ENCODE measurements at regions not wholly inside any gene's neighbourhood (a gene's known extent, or its start where the extent isn't known, plus 50 kb on each side); places are given as distances from the start of the nearest gene placed in this dataset.

- DNase-seq: peak; percentile 88
- Histone ChIP-seq H3K4me3 (ENCODE audit: low read depth, low read length) (peak overlapping the region; percentile 37), H3K9me3 (ENCODE audit: severe bottlenecking) (peaks cover 7% of the 10 kb centered on the region)
Measured at GRCh38 chr12:67441736-67442346, 172.7 kb downstream of the CAND1 start.

DNA sequence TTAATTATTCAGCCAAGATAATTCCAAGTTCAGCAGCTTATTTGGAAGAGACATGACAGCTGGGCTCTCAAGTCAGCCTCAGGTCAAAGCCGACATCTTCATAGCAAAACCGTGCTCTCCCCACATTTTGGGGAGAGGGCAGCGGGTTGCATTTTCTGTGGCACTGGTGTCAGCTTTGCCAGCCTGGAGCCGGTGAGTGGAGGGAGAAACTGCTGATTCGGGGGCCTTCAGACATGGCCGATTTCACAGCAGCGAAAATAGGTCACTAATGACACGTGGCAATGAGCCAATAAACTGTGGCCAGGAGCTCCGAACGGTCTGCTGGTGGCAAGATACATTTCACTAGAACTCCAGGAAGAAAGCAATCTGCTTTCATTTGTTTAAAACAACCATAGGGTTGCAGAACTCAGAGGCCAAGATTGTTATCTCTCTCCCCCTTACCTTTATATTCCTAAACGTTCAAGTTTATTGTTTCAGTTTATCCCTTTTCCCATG, 173.2 kb downstream of the CAND1 start:
- no peak for TF ChIP-seq CTCF (IDR thresholded peaks at IDR 0.05; ENCODE audit: low read depth, low read length)
- Histone ChIP-seq H3K27me3 (ENCODE audit: insufficient read depth, low read depth, severe bottlenecking) (no peaks in the 10 kb centered on the region), H3K27ac (peak overlapping the region; percentile 82), H3K4me3 (ENCODE audit: low read depth, low read length) (peak overlapping the region; percentile 37), H3K36me3 (no peaks in the 10 kb centered on the region), H3K9me3 (ENCODE audit: severe bottlenecking) (peaks cover 7% of the 10 kb centered on the region)
- peak; percentile 58 for DNase-seq

More at GRCh38 chr12:67441736-67442346, 172.7 kb downstream of the CAND1 start:
- TF ChIP-seq CTCF (IDR thresholded peaks at IDR 0.05; ENCODE audit: low read depth, low read length): peak; percentile 82
- no peaks in the 10 kb centered on the region for H3K36me3 ChIP-seq
- H3K27ac ChIP-seq: peak overlapping the region; percentile 82
- no peaks in the 10 kb centered on the region for H3K27me3 ChIP-seq (ENCODE audit: insufficient read depth, low read depth, severe bottlenecking)

- TF ChIP-seq CTCF (IDR thresholded peaks at IDR 0.05; ENCODE audit: low read depth, low read length): no peak
- no peaks in the 10 kb centered on the region for H3K36me3 ChIP-seq
- no peaks in the 10 kb centered on the region for H3K27me3 ChIP-seq (ENCODE audit: insufficient read depth, low read depth, severe bottlenecking)
- peak overlapping the region; percentile 82 for H3K27ac ChIP-seq
- no peak overlapping the region for H3K4me3 ChIP-seq (ENCODE audit: low read depth, low read length)
- no peak for DNase-seq
- peaks cover 7% of the 10 kb centered on the region for H3K9me3 ChIP-seq (ENCODE audit: severe bottlenecking)
Measured at GRCh38 chr12:67442896-67443295, 173.7 kb downstream of the CAND1 start.

DNA sequence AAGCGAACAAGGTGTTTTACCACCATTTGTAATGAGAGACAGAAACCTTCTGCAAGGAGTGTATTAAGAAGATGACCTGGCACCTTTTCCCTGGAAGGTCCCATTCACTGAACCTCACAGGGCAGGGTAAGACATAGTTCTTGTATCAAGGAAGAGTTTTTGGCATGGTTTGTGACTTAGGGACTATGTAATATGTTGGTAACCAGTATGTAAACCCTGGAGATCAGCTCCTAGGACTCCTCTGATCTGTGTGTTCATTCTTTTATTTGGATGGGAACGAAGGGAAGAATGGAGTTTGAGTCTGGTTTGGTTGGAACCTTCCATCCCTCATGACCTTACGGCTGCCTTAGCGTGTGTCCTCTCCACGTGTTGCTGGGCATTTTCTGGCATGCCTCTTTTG, 175.4 kb downstream of the CAND1 start:
- TF ChIP-seq CTCF (IDR thresholded peaks at IDR 0.05; ENCODE audit: low read depth, low read length): no peak
- DNase-seq: no peak
- no peak overlapping the region for H3K27ac ChIP-seq
- no peaks in the 10 kb centered on the region for H3K36me3 ChIP-seq
- H3K4me3 ChIP-seq (ENCODE audit: low read depth, low read length): no peak overlapping the region
- peaks cover 7% of the 10 kb centered on the region for H3K9me3 ChIP-seq (ENCODE audit: severe bottlenecking)
- H3K27me3 ChIP-seq (ENCODE audit: insufficient read depth, low read depth, severe bottlenecking): no peaks in the 10 kb centered on the region

GRCh38 chr12:67446716-67447115, 177.6 kb downstream of the CAND1 start:
- Histone ChIP-seq H3K27ac (peak overlapping the region; percentile 11), H3K27me3 (ENCODE audit: insufficient read depth, low read depth, severe bottlenecking) (no peaks in the 10 kb centered on the region), H3K4me3 (ENCODE audit: low read depth, low read length) (no peak overlapping the region), H3K36me3 (no peaks in the 10 kb centered on the region), H3K9me3 (ENCODE audit: severe bottlenecking) (peaks cover 7% of the 10 kb centered on the region)
- no peak for TF ChIP-seq CTCF (IDR thresholded peaks at IDR 0.05; ENCODE audit: low read depth, low read length)
- no peak for DNase-seq

GRCh38 chr12:67447180-67447579, 178.0 kb downstream of the CAND1 start:
- no peak for TF ChIP-seq CTCF (IDR thresholded peaks at IDR 0.05; ENCODE audit: low read depth, low read length)
- H3K4me3 ChIP-seq (ENCODE audit: low read depth, low read length): no peak overlapping the region
- H3K36me3 ChIP-seq: no peaks in the 10 kb centered on the region
- peak; percentile 57 for DNase-seq
- no peaks in the 10 kb centered on the region for H3K27me3 ChIP-seq (ENCODE audit: insufficient read depth, low read depth, severe bottlenecking)
- peak overlapping the region; percentile 11 for H3K27ac ChIP-seq
- peaks cover 7% of the 10 kb centered on the region for H3K9me3 ChIP-seq (ENCODE audit: severe bottlenecking)
